MM.1S (cell line): ENCODE measurements at regions not wholly inside any gene's neighbourhood (a gene's known extent, or its start where the extent isn't known, plus 50 kb on each side); places are given as distances from the start of the nearest gene placed in this dataset.
A peak's percentile ranks its signal among the peaks of the same experiment; 100 is the strongest.
"Not testable (repeated sequence)": the region's sequence is repeated elsewhere in the genome, so short reads cannot be mapped to it uniquely, and the experiment has no call there.

ENCODE experiments used
- DNase-seq: peaks from one replicate; pipeline ENCODE4 v3.0.0-alpha.2; 2015
- H2AFZ ChIP-seq: fragments of 300-600 bp; sonication (generic); 2 replicates; pipeline ENCODE4 v1.6.0; 2016; ENCODE audit warnings: antibody characterized with exemption, low read length
- H3F3A ChIP-seq: fragments of 300-600 bp; sonication (generic); 2 replicates; pipeline ENCODE4 v1.6.1; 2016; ENCODE audit warnings: mild to moderate bottlenecking, antibody characterized with exemption, low read length, moderate library complexity, mixed read lengths; ENCODE audit not compliant: insufficient read depth
- H3K27ac ChIP-seq: fragments of 300-600 bp; sonication (generic); 2 replicates; pipeline ENCODE4 v1.5.1; 2016; ENCODE audit warnings: mild to moderate bottlenecking, low read length
- H3K27me3 ChIP-seq: fragments of 300-600 bp; sonication (generic); replicated peaks from 2 replicates; pipeline ENCODE4 v1.6.0; 2016; ENCODE audit warnings: low read length; ENCODE audit not compliant: insufficient read depth
- H3K36me3 ChIP-seq: fragments of 300-600 bp; sonication (generic); replicated peaks from 2 replicates; pipeline ENCODE4 v1.6.1; 2016; ENCODE audit warnings: mild to moderate bottlenecking, low read length, mixed read lengths; ENCODE audit not compliant: insufficient read depth
- H3K4me1 ChIP-seq: fragments of 300-600 bp; sonication (generic); 2 replicates; pipeline ENCODE4 v1.6.1; 2016; ENCODE audit warnings: low read length, mixed read lengths
- H3K4me2 ChIP-seq: fragments of 300-600 bp; sonication (generic); 2 replicates; pipeline ENCODE4 v1.6.0; 2016; ENCODE audit warnings: low read depth, low read length
- H3K4me3 ChIP-seq: fragments of 300-600 bp; sonication (generic); 2 replicates; pipeline ENCODE4 v1.5.1; 2016; ENCODE audit warnings: low read length, mixed read lengths
- H3K79me2 ChIP-seq: fragments of 300-600 bp; sonication (generic); 2 replicates; pipeline ENCODE4 v1.6.1; 2016; ENCODE audit warnings: mixed run types, low read length, mixed read lengths
- H3K9ac ChIP-seq: fragments of 300-600 bp; sonication (generic); 2 replicates; pipeline ENCODE4 v1.6.1; 2016; ENCODE audit warnings: low read length, mixed read lengths
- H3K9me2 ChIP-seq: fragments of 300-600 bp; sonication (generic); replicated peaks from 2 replicates; pipeline ENCODE4 v1.6.1; 2016; ENCODE audit warnings: mild to moderate bottlenecking, low read length, mixed read lengths; ENCODE audit not compliant: insufficient read depth
- H3K9me3 ChIP-seq: fragments of 300-600 bp; sonication (generic); replicated peaks from 2 replicates; pipeline ENCODE4 v1.6.1; 2016; ENCODE audit warnings: mild to moderate bottlenecking, low read length, mixed read lengths; ENCODE audit not compliant: insufficient read depth
- H4K20me1 ChIP-seq: fragments of 300-600 bp; sonication (generic); 2 replicates; pipeline ENCODE4 v1.6.1; 2016; ENCODE audit warnings: mild to moderate bottlenecking, low read length, moderate library complexity, mixed read lengths; ENCODE audit not compliant: insufficient read depth
- CTCF ChIP-seq: fragments of 300-600 bp; sonication (generic); IDR thresholded peaks from 2 replicates; pipeline ENCODE4 v1.5.1; 2016; ENCODE audit warnings: antibody characterized with exemption, low read length, mixed read lengths
- EZH2 ChIP-seq: fragments of 300-600 bp; sonication (generic); optimal IDR thresholded peaks from 2 replicates; pipeline ENCODE3; 2017; ENCODE audit warnings: low read depth, mild to moderate bottlenecking, antibody characterized with exemption, low read length, mixed read lengths
- EZH2phosphoT487 ChIP-seq: fragments of 300-600 bp; sonication (generic); IDR thresholded peaks from 2 replicates; pipeline ENCODE4 v1.6.1; 2018; ENCODE audit warnings: antibody characterized with exemption, low read length

- Histone ChIP-seq H3K27me3 (no peaks in the 10 kb centered on the region), H2AFZ (no peak overlapping the region), H3K4me3 (no peak overlapping the region), H3K27ac (no peak overlapping the region), H3K9me3 (no peaks in the 10 kb centered on the region), H3K9ac (no peak overlapping the region), H3K4me1 (peaks cover 32% of the 10 kb centered on the region), H3K4me2 (no peak overlapping the region), H3K79me2 (no peaks in the 10 kb centered on the region), H3K36me3 (no peaks in the 10 kb centered on the region), H3F3A (peaks cover 8% of the 10 kb centered on the region), H4K20me1 (no peaks in the 10 kb centered on the region), H3K9me2 (no peaks in the 10 kb centered on the region)
- peak; percentile 11 for DNase-seq
- TF ChIP-seq EZH2 = no peak
Observed at GRCh38 chr13:50425772-50426171, 410.5 kb downstream of the KCNRG start.

- Histone ChIP-seq H3K27me3 (no peaks in the 10 kb centered on the region), H3K79me2 (no peaks in the 10 kb centered on the region), H4K20me1 (no peaks in the 10 kb centered on the region), H3K27ac (no peak overlapping the region), H3K9me2 (no peaks in the 10 kb centered on the region), H3K36me3 (no peaks in the 10 kb centered on the region), H3K4me1 (peaks cover 31% of the 10 kb centered on the region), H2AFZ (no peak overlapping the region), H3K4me2 (no peak overlapping the region), H3K9me3 (no peaks in the 10 kb centered on the region), H3K9ac (no peak overlapping the region), H3F3A (peaks cover 8% of the 10 kb centered on the region), H3K4me3 (no peak overlapping the region)
- DNase-seq = no peak
- TF ChIP-seq EZH2phosphoT487 (no peak), EZH2 (no peak), CTCF (no peak)
Observed at GRCh38 chr13:50426927-50427326, 411.7 kb downstream of the KCNRG start.

GRCh38 chr13:50427511-50427910, 412.3 kb downstream of the KCNRG start:
- not testable (repeated sequence) for H3K9me2 ChIP-seq, H3K9me3 ChIP-seq, H3K36me3 ChIP-seq, H3F3A ChIP-seq, DNase-seq, H3K4me2 ChIP-seq, H3K4me3 ChIP-seq, H3K9ac ChIP-seq, H3K27me3 ChIP-seq, H2AFZ ChIP-seq, H4K20me1 ChIP-seq, H3K27ac ChIP-seq, H3K79me2 ChIP-seq
- H3K4me1 ChIP-seq = peaks cover 31% of the 10 kb centered on the region

- no peak overlapping the region for H3K4me3 ChIP-seq
- peak overlapping the region; percentile 78; the same call in 1 of the 2 replicates for H3K27ac ChIP-seq
- H2AFZ ChIP-seq = 0 out of 2 replicates have a peak overlapping the region, but pooled peaks have one; percentile 37
- no peaks in the 10 kb centered on the region for H3K9me2 ChIP-seq
- peak overlapping the region; percentile 34; the same call in 1 of the 2 replicates for H3K4me2 ChIP-seq
- H3F3A ChIP-seq = peaks cover 8% of the 10 kb centered on the region
- no peaks in the 10 kb centered on the region for H4K20me1 ChIP-seq
- H3K27me3 ChIP-seq = no peaks in the 10 kb centered on the region
- peak; percentile 63 for DNase-seq
- no peaks in the 10 kb centered on the region for H3K36me3 ChIP-seq
- H3K9me3 ChIP-seq = no peaks in the 10 kb centered on the region
- TF ChIP-seq EZH2 (no peak), EZH2phosphoT487 (no peak), CTCF (no peak)
- peaks cover 31% of the 10 kb centered on the region for H3K4me1 ChIP-seq
- H3K9ac ChIP-seq = peak overlapping the region; percentile 12; the same call in 1 of the 2 replicates
- H3K79me2 ChIP-seq = no peaks in the 10 kb centered on the region
Observed at GRCh38 chr13:50428183-50428877, 413.1 kb downstream of the KCNRG start.
